SK-N-SH treated with all-trans-retinoic acid at 6 μM for 48 hours (cell line): ENCODE measurements at regions not wholly inside any gene's neighbourhood (a gene's known extent, or its start where the extent isn't known, plus 50 kb on each side); places are given as distances from the start of the nearest gene placed in this dataset.
"Not testable (repeated sequence)": the region's sequence is repeated elsewhere in the genome, so short reads cannot be mapped to it uniquely, and the experiment has no call there.

Experiments used
- ATAC-seq: fragments of 200-7000 bp; cut with Tn5 transposase; 3 replicates; pipeline ENCODE4 v1.9.1; 2020; ENCODE audit warnings: mild to moderate bottlenecking, moderate library complexity
- BACH2 ChIP-seq: fragments of 250-450 bp; sonication (Bioruptor Pico); IDR thresholded peaks from 2 replicates; pipeline ENCODE4 v1.9.0; 2021; ENCODE audit warnings: mild to moderate bottlenecking, borderline replicate concordance
- CREB5 ChIP-seq: fragments of 250-450 bp; sonication (Bioruptor Pico); IDR thresholded peaks from 2 replicates; pipeline ENCODE4 v1.5.1; 2020; ENCODE audit warnings: low read depth, mild to moderate bottlenecking, moderate library complexity
- CSDC2 ChIP-seq: fragments of 250-450 bp; sonication (Bioruptor Pico); IDR thresholded peaks from 2 replicates; pipeline ENCODE4 v1.5.0; 2020; ENCODE audit warnings: mild to moderate bottlenecking, moderate library complexity
- ESRRG ChIP-seq: fragments of 250-450 bp; sonication (Bioruptor Pico); IDR thresholded peaks from 2 replicates; pipeline ENCODE4 v1.6.1; 2021; ENCODE audit warnings: mild to moderate bottlenecking
- GLIS3 ChIP-seq: fragments of 250-450 bp; sonication (Bioruptor Pico); IDR thresholded peaks from 2 replicates; pipeline ENCODE4 v1.5.0; 2020; ENCODE audit warnings: mild to moderate bottlenecking, moderate library complexity
- ISL1 ChIP-seq: fragments of 250-450 bp; sonication (Bioruptor Pico); IDR thresholded peaks from 2 replicates; pipeline ENCODE4 v2.1.2; 2022; ENCODE audit warnings: mild to moderate bottlenecking, moderate library complexity
- OSR1 ChIP-seq: fragments of 250-450 bp; sonication (Bioruptor Pico); IDR thresholded peaks from 2 replicates; pipeline ENCODE4 v1.8.0; 2022; ENCODE audit warnings: moderate library complexity, mild to moderate bottlenecking, inconsistent platforms
- POU6F1 ChIP-seq: fragments of 250-450 bp; sonication (Bioruptor Pico); IDR thresholded peaks from 2 replicates; pipeline ENCODE4 v1.8.0; 2021; ENCODE audit warnings: low read depth, mild to moderate bottlenecking, moderate library complexity, borderline replicate concordance
- PPARA ChIP-seq: fragments of 250-450 bp; sonication (Bioruptor Pico); IDR thresholded peaks from 2 replicates; pipeline ENCODE4 v1.5.0; 2020; ENCODE audit warnings: mild to moderate bottlenecking, borderline replicate concordance
- RARB ChIP-seq: fragments of 250-450 bp; sonication (Bioruptor Pico); IDR thresholded peaks from 2 replicates; pipeline ENCODE4 v1.8.0; 2021; ENCODE audit warnings: mild to moderate bottlenecking, moderate library complexity
- TCF4 ChIP-seq: fragments of 250-450 bp; sonication (Bioruptor Pico); IDR thresholded peaks from 2 replicates; pipeline ENCODE4 v1.8.0; 2021; ENCODE audit warnings: mild to moderate bottlenecking, moderate library complexity, borderline replicate concordance
- TOX ChIP-seq: fragments of 250-450 bp; sonication (Bioruptor Pico); IDR thresholded peaks from 2 replicates; pipeline ENCODE4 v1.8.0; 2021; ENCODE audit warnings: mild to moderate bottlenecking, moderate library complexity, borderline replicate concordance
- ZC3H10 ChIP-seq: fragments of 250-450 bp; sonication (Bioruptor Pico); IDR thresholded peaks from 2 replicates; pipeline ENCODE4 v1.5.1; 2021; ENCODE audit warnings: mild to moderate bottlenecking, moderate library complexity
- ZFP3 ChIP-seq: fragments of 250-450 bp; sonication (Bioruptor Pico); IDR thresholded peaks from 2 replicates; pipeline ENCODE4 v1.5.0; 2020; ENCODE audit warnings: mild to moderate bottlenecking, moderate library complexity
- ZFP30 ChIP-seq: fragments of 450-650 bp; formaldehyde crosslinking; IDR thresholded peaks from 2 replicates; pipeline ENCODE4 v1.5.0; 2022; ENCODE audit warnings: mild to moderate bottlenecking, moderate library complexity
- ZNF565 ChIP-seq: fragments of 450-650 bp; formaldehyde crosslinking; conservative IDR thresholded peaks from 2 replicates; pipeline ENCODE4 v1.5.0; 2020; ENCODE audit warnings: low read depth, mild to moderate bottlenecking, moderate library complexity
- ZNF70 ChIP-seq: fragments of 450-650 bp; formaldehyde crosslinking; IDR thresholded peaks from 2 replicates; pipeline ENCODE4 v1.5.0; 2020; ENCODE audit warnings: mild to moderate bottlenecking, moderate library complexity
- TF ChIP-seq, protein P1 (sequence below): fragments of 250-450 bp; sonication (Bioruptor Pico); IDR thresholded peaks from 2 replicates; pipeline ENCODE4 v1.5.0; 2020; ENCODE audit warnings: mild to moderate bottlenecking, moderate library complexity
- TF ChIP-seq, protein P2 (sequence below): fragments of 250-450 bp; sonication (Bioruptor Pico); IDR thresholded peaks from 2 replicates; pipeline ENCODE4 v1.8.0; 2020; ENCODE audit warnings: mild to moderate bottlenecking, moderate library complexity, borderline replicate concordance

DNA sequence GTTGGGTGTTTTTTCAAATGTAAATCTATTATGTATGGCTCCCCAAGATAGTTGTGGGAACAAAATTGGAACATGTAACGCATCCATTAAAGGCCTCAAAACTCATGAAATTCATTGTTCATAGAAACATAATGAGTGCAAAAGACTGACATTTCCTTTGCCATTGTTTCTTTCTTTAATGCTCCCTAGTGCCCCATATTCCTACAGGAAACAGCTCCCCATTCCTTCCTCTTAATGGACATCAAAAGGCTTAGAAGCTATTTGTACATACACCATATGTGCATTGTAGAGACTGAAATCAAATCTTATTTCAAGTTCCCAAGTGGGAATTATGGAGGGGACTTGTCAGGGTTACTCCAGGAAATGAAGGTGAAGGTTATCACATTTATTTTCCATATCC lies 139.1 kb downstream of the AHR start (continued):
- TF ChIP-seq, protein P1, sequence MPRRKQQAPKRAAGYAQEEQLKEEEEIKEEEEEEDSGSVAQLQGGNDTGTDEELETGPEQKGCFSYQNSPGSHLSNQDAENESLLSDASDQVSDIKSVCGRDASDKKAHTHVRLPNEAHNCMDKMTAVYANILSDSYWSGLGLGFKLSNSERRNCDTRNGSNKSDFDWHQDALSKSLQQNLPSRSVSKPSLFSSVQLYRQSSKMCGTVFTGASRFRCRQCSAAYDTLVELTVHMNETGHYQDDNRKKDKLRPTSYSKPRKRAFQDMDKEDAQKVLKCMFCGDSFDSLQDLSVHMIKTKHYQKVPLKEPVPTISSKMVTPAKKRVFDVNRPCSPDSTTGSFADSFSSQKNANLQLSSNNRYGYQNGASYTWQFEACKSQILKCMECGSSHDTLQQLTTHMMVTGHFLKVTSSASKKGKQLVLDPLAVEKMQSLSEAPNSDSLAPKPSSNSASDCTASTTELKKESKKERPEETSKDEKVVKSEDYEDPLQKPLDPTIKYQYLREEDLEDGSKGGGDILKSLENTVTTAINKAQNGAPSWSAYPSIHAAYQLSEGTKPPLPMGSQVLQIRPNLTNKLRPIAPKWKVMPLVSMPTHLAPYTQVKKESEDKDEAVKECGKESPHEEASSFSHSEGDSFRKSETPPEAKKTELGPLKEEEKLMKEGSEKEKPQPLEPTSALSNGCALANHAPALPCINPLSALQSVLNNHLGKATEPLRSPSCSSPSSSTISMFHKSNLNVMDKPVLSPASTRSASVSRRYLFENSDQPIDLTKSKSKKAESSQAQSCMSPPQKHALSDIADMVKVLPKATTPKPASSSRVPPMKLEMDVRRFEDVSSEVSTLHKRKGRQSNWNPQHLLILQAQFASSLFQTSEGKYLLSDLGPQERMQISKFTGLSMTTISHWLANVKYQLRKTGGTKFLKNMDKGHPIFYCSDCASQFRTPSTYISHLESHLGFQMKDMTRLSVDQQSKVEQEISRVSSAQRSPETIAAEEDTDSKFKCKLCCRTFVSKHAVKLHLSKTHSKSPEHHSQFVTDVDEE (CRISPR knock-in tag), result no peak
- TF ChIP-seq ZC3H10 (CRISPR knock-in tag) (no peak), ZFP30 (CRISPR knock-in tag) (no peak)

GRCh38 chr7:17440025-17440784 lies 141.8 kb downstream of the AHR start:
- ATAC-seq, result not testable (repeated sequence)

DNA sequence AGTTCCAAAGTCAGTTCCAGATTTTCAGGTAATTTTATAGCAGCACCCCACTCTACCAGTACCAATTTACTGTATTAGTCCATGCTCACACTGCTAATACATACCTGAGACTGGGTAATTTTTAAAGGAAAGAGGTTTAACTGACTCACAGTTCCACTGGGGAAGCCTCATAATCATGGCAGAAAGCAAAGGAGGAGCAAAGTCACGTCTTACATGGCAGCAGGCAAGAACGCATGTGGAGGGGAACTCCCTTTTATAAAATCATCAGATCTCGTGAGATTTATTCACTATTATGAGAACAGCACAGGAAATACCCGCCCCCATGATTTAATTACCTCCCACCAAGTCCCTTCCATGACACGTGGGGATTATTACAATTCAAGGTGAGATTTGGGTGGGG lies 142.4 kb downstream of the AHR start:
- TF ChIP-seq CREB5 (CRISPR knock-in tag), result no peak
- TF ChIP-seq ESRRG (CRISPR knock-in tag), result no peak
- TF ChIP-seq TCF4 (CRISPR knock-in tag), result no peak
- no peak for TF ChIP-seq TOX (CRISPR knock-in tag)
- TF ChIP-seq CSDC2 (CRISPR knock-in tag), result no peak
- TF ChIP-seq ZNF565, result no peak
- no peak for TF ChIP-seq BACH2
- no peak for TF ChIP-seq OSR1 (CRISPR knock-in tag)
- TF ChIP-seq, all 23 proteins: peak for 0
- no peak for ATAC-seq

GRCh38 chr7:17441557-17441956 lies 143.1 kb downstream of the AHR start:
- ATAC-seq, result no peak
- TF ChIP-seq CSDC2 (CRISPR knock-in tag) (no peak), ISL1 (no peak), POU6F1 (CRISPR knock-in tag) (no peak), ZNF565 (no peak), ZNF70 (CRISPR knock-in tag) (no peak), RARB (CRISPR knock-in tag) (no peak), ZC3H10 (CRISPR knock-in tag) (no peak)

- no peak for ATAC-seq
- TF ChIP-seq ESRRG (CRISPR knock-in tag) (no peak), GLIS3 (no peak), CSDC2 (CRISPR knock-in tag) (no peak), TOX (CRISPR knock-in tag) (no peak)
- TF ChIP-seq, protein P2, sequence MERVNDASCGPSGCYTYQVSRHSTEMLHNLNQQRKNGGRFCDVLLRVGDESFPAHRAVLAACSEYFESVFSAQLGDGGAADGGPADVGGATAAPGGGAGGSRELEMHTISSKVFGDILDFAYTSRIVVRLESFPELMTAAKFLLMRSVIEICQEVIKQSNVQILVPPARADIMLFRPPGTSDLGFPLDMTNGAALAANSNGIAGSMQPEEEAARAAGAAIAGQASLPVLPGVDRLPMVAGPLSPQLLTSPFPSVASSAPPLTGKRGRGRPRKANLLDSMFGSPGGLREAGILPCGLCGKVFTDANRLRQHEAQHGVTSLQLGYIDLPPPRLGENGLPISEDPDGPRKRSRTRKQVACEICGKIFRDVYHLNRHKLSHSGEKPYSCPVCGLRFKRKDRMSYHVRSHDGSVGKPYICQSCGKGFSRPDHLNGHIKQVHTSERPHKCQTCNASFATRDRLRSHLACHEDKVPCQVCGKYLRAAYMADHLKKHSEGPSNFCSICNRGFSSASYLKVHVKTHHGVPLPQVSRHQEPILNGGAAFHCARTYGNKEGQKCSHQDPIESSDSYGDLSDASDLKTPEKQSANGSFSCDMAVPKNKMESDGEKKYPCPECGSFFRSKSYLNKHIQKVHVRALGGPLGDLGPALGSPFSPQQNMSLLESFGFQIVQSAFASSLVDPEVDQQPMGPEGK, result no peak
Measured at GRCh38 chr7:17444151-17444550, 145.7 kb downstream of the AHR start.

- ATAC-seq, result no peak
- TF ChIP-seq PPARA (no peak), ZFP3 (CRISPR knock-in tag) (no peak), ZNF565 (no peak), TCF4 (CRISPR knock-in tag) (no peak), GLIS3 (no peak), POU6F1 (CRISPR knock-in tag) (no peak)
Measured at GRCh38 chr7:17444673-17445072, 146.2 kb downstream of the AHR start.
